NCI-H146 (cell line): ENCODE measurements at regions not wholly inside any gene's neighbourhood (a gene's known extent, or its start where the extent isn't known, plus 50 kb on each side); places are given as distances from the start of the nearest gene placed in this dataset.

Source experiments
- DNase-seq: peaks from one replicate; lab custom pipeline; 2025; lab: John Stamatoyannopoulos, UW

- DNase-seq: no peak
Measured at GRCh38 chr2:120589771-120590608, 145.7 kb upstream of the GLI2 start.

DNA sequence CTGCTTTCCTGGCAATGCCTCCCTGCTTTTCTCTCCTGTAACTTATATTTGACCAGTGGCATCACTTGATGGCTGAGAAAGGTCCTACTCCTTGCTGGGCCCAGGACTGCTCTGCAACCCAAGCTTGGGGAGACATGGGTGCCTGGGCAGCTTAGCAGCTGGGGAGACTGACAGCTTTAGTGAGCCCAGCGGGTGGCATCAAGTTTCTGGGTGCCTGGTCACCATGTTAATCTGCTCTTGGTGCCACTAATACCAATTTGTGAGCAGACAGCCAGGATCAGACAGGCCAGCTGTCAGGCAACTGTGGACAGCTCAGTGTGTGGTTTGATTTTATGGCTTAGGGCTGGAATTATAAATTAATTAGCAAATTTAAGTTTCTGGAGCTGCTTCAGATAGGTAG is 144.8 kb upstream of the GLI2 start:
- DNase-seq: no peak

- DNase-seq: no peak
Measured at GRCh38 chr2:120591572-120591971, 144.1 kb upstream of the GLI2 start.

- DNase-seq: no peak
Measured at GRCh38 chr2:120592084-120592483, 143.6 kb upstream of the GLI2 start.

DNA sequence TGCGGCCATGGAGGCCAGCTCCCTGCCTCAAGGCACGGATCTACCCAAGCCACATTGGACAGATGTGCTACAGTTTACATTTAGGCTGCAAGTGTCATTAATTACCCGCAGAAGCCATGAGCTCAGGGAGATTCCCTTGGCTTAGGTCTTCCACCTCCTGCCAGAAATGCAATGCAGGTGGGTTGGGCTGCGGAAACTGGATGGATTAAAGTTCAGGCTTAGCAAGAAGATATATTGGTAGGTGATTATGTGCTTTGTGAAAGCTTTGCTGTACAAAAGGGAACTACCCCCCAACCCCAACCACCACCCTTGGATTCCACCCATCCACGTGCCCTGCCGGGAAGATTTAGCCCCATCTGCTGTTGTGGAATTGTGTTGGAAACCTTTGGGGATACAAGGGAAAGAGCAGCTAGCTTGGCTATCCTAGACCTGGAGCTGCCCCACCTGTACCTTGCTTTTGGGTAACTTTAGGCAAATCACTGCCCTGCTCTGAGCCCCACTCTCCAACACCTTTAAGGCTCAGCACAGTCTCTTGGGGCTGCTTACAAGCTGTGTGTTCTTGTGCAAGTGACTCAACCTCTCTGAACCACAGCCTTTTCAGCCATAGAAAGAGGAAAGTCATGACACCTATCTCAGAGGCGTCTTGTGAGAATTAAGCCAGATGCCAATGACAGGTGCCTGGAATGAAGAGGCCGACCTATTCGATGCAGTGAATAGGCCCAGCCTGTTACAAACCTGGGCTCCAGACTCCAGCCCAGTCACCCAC is 141.6 kb upstream of the GLI2 start:
- no peak for DNase-seq

- DNase-seq: no peak
Measured at GRCh38 chr2:120594856-120595685, 140.6 kb upstream of the GLI2 start.

DNA sequence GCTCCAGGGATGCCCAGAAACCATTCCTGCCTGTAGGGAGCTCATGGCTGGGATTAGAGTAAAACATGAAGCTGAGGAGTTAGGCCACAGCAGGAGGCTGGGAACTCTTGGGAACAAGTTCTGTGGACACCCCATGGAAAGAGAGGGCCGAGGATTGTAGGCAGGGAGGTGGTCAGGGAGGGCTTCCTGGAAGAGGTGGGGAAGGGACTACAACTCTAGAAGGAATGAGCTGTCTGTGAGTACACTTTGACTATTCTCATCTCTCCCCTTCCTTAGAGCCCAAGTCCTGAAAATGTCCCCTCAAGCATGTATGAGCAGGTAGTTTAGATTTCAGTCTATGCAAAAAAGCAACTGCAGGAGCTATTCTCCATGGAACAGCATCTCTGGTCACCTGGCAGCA is 139.9 kb upstream of the GLI2 start:
- DNase-seq: no peak

GRCh38 chr2:120596191-120596811 is 139.4 kb upstream of the GLI2 start:
- DNase-seq: no peak

DNA sequence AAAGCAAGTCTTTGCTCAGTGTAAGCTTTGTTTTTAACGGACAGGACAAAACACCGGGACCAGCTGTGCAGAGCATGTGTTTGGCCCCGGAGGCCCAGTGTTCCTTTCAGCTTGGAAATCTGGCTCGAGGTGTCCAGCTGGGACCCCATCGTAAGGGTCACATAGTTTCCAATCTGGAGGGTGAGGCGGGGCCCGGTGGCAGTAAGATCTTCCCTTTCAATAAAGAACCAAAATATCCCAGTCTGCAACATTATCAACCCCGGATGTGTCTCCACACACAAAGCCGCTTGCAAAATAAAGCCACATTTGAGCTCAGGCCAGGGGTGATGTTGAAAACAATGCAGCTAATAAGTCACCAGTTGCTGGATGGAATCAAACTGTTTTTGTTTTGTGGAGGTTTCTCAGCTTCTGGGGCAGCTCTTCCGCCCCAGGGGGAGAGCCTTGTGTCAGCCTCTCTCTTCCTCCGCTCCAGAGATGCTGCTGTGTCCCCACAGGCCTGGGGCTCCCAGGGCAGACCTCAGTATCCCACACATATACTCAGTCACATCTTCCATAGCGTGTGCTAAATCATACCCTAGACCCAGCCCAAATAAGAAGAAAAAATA is 138.6 kb upstream of the GLI2 start:
- no peak for DNase-seq

DNA sequence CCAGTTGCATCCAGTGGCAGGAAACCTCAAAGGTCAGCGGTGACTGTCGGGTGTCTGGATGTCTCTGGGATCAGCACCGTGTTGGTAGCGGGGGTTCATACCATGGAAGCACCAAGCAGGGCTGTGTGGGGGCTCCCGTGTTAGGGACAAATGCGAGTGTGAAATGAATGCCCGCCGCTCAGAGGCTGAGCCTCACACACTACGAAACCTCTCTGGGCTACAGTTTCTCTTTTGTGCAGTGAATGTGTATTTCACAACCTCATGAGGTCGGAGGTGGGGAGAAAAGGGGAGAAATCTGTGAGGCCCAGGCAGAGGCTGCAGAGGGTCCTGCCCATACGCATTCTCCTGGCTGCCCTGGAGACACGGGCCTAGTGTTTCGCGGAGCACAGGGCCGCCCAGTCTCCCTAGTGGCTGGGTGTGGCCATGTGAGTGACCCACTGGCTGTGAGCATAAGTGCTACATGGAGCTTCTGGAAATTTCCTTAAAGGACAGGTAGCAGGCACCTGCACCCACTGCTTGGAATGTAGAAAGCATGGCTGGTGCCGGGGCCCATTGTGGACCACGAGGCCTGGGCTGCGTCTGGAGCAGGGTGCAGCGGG is 138.0 kb upstream of the GLI2 start:
- no peak for DNase-seq

GRCh38 chr2:120598416-120598815 is 137.3 kb upstream of the GLI2 start:
- no peak for DNase-seq

DNA sequence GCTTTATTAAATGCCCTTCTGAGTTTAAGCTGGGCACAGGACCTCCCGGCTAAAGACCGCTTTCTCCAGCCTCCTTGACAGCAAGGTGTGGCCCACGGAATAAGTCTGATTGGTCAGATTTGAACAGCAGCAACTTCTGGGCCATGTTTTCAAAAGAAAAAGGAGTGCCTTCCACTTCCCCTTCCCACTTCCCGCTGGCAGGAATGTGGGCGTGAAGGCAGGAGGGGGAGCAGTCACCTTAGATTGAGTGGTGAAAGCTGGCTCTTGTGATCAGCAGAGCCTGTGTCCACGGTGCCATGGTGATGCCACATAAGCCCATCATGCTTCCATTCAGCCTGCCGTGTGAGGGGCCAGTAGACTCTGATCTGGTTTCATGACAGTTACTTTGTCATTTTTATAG is 136.6 kb upstream of the GLI2 start:
- no peak for DNase-seq

DNA sequence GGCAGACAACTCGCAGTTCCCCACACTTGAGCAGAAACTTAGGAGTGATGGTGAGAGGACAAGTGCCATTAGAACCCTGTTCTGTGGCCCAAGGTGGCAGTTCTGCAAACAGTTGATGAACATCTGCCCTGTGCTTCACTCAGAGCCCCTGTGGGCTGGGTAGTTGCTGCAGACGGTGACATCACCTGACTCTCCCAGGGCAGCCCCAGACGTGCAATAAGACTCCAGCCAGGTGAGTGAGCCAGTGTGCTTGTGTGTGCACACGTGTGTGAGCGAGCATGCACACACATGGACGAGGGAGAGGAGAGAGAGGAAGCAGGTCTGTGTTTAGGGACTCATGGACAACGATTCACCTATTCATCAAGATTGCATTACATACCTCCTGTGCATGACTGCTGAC is 136.0 kb upstream of the GLI2 start:
- DNase-seq: no peak

DNA sequence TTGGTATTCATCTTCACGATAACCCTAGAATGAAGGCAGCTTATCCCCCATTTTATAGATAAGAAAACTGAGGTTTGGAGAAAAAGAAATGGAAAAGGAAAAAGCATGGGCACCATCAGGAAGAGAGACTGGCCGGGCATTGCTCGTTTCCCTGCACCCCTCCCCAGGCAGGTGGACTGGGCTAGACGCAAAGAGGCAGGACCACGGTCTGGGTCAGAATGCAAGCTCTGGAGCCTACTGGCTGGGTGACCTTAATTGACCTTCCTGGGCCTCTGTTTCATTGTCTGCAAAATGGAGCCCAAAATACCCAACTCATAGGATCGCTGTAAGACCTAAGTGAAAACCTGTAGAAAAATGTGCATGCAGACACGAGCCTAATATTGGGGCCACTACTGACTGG is 135.3 kb upstream of the GLI2 start:
- no peak for DNase-seq

DNA sequence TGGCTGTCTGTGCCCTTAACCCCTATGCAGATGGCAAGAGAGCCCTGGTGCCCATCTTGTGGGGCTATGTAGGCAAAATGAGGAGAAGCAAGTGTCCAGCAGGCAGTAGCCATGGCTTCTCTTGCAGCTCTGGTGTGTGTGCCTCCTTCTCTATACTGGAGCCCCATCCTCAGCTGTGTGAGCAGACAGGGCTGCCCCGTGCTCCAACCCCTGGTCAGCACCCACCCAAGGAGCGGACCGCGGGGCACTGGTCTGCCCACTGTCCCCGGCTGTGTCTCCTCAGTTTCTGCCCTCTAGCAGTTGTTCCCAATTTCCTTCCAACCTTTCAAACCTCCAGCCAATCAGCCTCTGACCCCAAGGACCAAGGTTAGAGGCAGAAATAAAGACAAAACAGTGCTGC is 134.9 kb upstream of the GLI2 start:
- no peak for DNase-seq

DNA sequence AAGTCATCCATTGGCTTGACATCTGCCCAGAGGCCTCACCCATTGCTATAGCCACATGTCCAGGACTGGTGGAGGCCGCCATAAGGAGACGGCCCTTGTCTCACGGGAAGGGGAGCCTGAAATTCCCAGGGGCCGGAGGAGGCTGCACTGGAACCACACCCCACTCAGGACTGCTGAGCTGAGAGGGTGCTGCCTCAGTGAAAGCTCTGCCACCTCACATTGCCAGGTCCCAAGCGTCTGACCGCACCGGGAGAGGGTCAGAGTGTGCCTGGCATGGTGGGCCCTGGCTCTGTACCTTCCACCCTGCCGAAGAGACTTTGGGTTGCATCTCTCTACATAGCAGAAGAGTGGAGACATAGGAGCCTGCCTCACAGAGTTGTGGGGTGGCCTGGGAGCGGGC is 134.1 kb upstream of the GLI2 start:
- no peak for DNase-seq

DNA sequence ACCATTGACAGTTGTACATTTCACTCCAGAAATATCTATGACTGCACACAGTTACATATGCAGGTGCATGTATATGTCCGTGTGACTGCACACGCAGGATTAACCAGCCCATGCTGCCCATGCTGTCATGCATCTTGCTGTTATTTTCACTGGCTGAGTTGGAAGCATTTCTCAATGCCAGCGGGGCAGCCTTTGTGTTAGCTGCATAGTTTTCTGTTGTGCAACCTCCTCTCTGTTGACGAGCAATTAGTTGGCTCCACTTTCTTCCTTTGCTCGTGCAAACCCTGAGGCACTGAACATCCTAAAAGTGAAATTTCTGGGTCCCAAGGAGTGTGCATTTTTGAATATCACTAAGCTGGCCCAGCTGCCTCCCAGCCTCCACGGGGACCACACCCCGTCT is 133.4 kb upstream of the GLI2 start:
- no peak for DNase-seq

DNA sequence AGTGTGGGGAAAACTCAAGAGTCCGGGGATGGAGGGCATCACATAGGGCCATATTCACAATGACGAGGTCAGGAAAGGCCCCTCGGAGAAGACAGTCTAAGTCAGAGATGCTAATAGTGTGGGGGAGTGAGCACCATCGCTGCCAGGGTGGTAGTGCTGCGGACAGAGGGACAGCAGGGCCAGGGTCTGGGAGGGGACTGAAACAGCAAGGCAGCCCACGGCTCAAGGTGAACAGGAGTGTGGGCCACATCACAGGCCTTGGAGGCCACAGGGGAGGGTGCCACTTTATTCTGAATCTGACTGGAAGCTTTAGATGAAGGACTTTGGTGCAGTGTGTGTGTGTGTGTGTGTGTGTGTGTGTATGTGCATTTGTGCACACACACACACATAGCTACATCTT is 130.9 kb upstream of the GLI2 start:
- DNase-seq: no peak

DNA sequence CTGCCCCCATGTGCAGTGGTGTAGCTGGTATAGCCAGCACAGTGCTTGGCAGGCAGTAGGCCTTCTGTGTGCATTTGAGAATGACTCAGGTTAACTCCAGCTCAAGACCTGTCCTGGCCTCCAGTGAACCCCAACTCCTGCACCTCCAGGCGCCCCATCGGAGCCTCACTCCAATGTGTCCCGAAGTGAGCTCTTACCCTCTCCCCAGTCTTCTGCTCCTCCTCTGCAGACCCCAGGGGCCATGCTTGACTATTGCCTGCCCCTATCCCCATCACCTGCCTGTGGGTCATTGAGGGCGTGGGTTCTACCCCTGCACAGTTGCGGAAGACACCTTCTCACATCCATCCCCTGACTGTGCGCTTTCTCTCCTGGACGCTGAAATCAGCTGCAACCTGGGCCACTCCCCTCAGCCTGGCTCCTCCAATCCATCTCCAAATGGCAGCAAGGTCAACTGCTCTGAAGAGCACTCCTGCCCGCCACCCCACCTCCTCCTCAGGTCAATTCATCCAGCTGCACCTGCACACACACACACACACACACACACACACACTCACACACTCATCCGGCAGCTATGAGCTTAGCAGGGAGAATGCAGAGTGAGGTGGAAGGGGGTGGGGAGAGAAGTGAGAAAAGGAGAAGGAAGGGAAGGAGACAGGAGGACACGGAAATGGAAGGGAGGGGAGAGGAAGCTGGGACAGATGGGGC is 130.3 kb upstream of the GLI2 start:
- DNase-seq: peak; percentile 30

DNA sequence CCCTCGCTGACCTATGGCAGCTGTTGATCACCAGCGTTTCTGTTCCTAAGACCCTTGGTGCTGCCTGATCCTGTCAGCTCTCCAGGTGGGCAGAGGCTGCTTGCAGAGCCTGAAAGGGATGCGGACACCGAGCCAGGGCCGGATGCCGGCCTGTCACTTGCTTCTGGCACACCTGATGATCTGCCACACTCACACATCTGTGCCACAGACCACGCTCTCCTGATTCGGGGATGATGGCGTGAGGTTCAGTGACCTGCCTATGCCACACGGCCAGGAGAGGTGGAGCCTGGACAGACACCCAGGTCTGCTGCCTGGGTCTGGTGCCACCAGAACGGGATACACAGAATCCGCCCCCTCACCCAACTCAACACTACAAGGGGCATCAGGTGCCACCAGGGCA is 129.4 kb upstream of the GLI2 start:
- no peak for DNase-seq

GRCh38 chr2:120606931-120607330 is 128.7 kb upstream of the GLI2 start:
- no peak for DNase-seq
